Natural killer cell (primary cell): ENCODE measurements at regions not wholly inside any gene's neighbourhood (a gene's known extent, or its start where the extent isn't known, plus 50 kb on each side); places are given as distances from the start of the nearest gene placed in this dataset.
"Not testable (repeated sequence)": the region's sequence is repeated elsewhere in the genome, so short reads cannot be mapped to it uniquely, and the experiment has no call there.

Source experiments
- ATAC-seq, 3 donors: fragments of 150-1000 bp in 2 of 3; fragments of 200-7000 bp in 1 of 3; cut with Tn5 transposase; 1 replicate in 1 of 3; 2 replicates in 2 of 3; pipeline ENCODE4 v1.10.0; 2021; ENCODE audit warnings: mild to moderate bottlenecking in 2 of 3, moderate library complexity in 2 of 3
- DNase-seq, 2 donors: peaks; one replicate each; pipeline versions ENCODE4 v3.0.0 to v3.0.0-alpha.2; 2013 to 2021; ENCODE audit warnings: mixed read lengths in 1 of 2
- H3K27ac ChIP-seq: one replicate; pipeline ENCODE4 v1.5.1; 2013; ENCODE audit warnings: mild to moderate bottlenecking, low read length
- H3K27me3 ChIP-seq: one replicate; pipeline ENCODE4 v1.6.1; 2013; ENCODE audit warnings: low read length; ENCODE audit not compliant: control insufficient read depth, insufficient read depth
- H3K36me3 ChIP-seq: one replicate; pipeline ENCODE4 v1.6.1; 2013; ENCODE audit warnings: low read length; ENCODE audit not compliant: control insufficient read depth, insufficient read depth
- H3K4me1 ChIP-seq: one replicate; pipeline ENCODE4 v1.6.1; 2013; ENCODE audit warnings: low read length; ENCODE audit not compliant: control insufficient read depth, insufficient read depth
- H3K4me3 ChIP-seq: one replicate; pipeline ENCODE4 v1.5.1; 2013; ENCODE audit warnings: low read length
- H3K9me3 ChIP-seq: one replicate; pipeline ENCODE4 v1.6.1; 2013; ENCODE audit warnings: low read length; ENCODE audit not compliant: control insufficient read depth, insufficient read depth
- H3K27ac Mint-ChIP-seq, 2 donors: one replicate each; pipeline ENCODE4 v1.8.0; 2022; ENCODE audit warnings: mild to moderate bottlenecking in 2 of 2, mixed read lengths in 2 of 2, moderate library complexity in 1 of 2
- H3K27me3 Mint-ChIP-seq, 2 donors: one replicate each; pipeline ENCODE4 v1.8.0; 2022; ENCODE audit warnings: low read depth in 2 of 2, mixed read lengths in 2 of 2
- H3K36me3 Mint-ChIP-seq: one replicate; pipeline ENCODE4 v1.8.0; 2022; ENCODE audit warnings: mixed read lengths
- H3K4me1 Mint-ChIP-seq, 2 donors: one replicate each; pipeline ENCODE4 v1.8.0; 2022; ENCODE audit warnings: mixed read lengths in 2 of 2
- H3K4me3 Mint-ChIP-seq: one replicate; pipeline ENCODE4 v1.8.0; 2022; ENCODE audit warnings: mild to moderate bottlenecking, moderate library complexity, mixed read lengths
- H3K9me3 Mint-ChIP-seq, 2 donors: one replicate each; pipeline ENCODE4 v1.8.0; 2022; ENCODE audit warnings: mixed read lengths in 2 of 2
- WGBS: methylation state at CpG from one replicate; pipeline ENCODE4 v1.1.7; 2013; ENCODE audit warnings: missing lambda C conversion rate; ENCODE audit not compliant: insufficient coverage; 5-methylcytosine and 5-hydroxymethylcytosine counted together
- intact Hi-C: fragments of 100-400 bp; cut with micrococcal nuclease; formaldehyde crosslinking; loops from one replicate; pipeline ENCODE4 v1.14.2; 2022
- TF ChIP-seq, protein P1 (sequence below): fragments of 200-600 bp; IDR thresholded peaks from one replicate; pipeline ENCODE4 v1.8.0; 2022; ENCODE audit warnings: antibody characterized with exemption

GRCh38 chr16:17915791-17916190 is 420.7 kb downstream of the NPIPA8 start:
- Histone ChIP-seq H3K27ac (no peak overlapping the region), H3K27me3 (no peaks in the 10 kb centered on the region), H3K4me3 (no peak overlapping the region), H3K36me3 (no peaks in the 10 kb centered on the region), H3K4me1 (no peaks in the 10 kb centered on the region), H3K9me3 (no peaks in the 10 kb centered on the region)
- DNase-seq (no peak), ATAC-seq (no peak)
- TF ChIP-seq, protein P1, sequence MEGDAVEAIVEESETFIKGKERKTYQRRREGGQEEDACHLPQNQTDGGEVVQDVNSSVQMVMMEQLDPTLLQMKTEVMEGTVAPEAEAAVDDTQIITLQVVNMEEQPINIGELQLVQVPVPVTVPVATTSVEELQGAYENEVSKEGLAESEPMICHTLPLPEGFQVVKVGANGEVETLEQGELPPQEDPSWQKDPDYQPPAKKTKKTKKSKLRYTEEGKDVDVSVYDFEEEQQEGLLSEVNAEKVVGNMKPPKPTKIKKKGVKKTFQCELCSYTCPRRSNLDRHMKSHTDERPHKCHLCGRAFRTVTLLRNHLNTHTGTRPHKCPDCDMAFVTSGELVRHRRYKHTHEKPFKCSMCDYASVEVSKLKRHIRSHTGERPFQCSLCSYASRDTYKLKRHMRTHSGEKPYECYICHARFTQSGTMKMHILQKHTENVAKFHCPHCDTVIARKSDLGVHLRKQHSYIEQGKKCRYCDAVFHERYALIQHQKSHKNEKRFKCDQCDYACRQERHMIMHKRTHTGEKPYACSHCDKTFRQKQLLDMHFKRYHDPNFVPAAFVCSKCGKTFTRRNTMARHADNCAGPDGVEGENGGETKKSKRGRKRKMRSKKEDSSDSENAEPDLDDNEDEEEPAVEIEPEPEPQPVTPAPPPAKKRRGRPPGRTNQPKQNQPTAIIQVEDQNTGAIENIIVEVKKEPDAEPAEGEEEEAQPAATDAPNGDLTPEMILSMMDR = no peak
- Mint-ChIP-seq H3K4me1 (no peaks in the 10 kb centered on the region), H3K27ac (no peak overlapping the region), H3K9me3 (peaks cover 2 to 7% of the 10 kb centered on the region in 2 donors), H3K36me3 (no peaks in the 10 kb centered on the region), H3K27me3 (peaks cover 11 to 23% of the 10 kb centered on the region in 2 donors), H3K4me3 (no peak overlapping the region)
- WGBS = 91% methylated on average over 5 of the region's 5 CpGs
- intact Hi-C loops = no loop called here

GRCh38 chr16:17914168-17914567 is 422.4 kb downstream of the NPIPA8 start:
- Mint-ChIP-seq H3K27me3 (peaks cover 11 to 17% of the 10 kb centered on the region in 2 donors), H3K9me3 (peaks cover 4 to 7% of the 10 kb centered on the region in 2 donors), H3K36me3 (no peaks in the 10 kb centered on the region), H3K27ac (no peak overlapping the region), H3K4me1 (no peaks in the 10 kb centered on the region), H3K4me3 (no peak overlapping the region)
- no peaks in the 10 kb centered on the region for H3K27me3 ChIP-seq
- no peak overlapping the region for H3K27ac ChIP-seq
- H3K36me3 ChIP-seq = no peaks in the 10 kb centered on the region
- no peaks in the 10 kb centered on the region for H3K4me1 ChIP-seq
- no peak overlapping the region for H3K4me3 ChIP-seq
- TF ChIP-seq, protein P1 = no peak
- no peaks in the 10 kb centered on the region for H3K9me3 ChIP-seq
- intact Hi-C loops = no loop called here
- 83% methylated on average over 1 of the region's 1 CpG for WGBS
- ATAC-seq (no peak), DNase-seq (no peak)

DNA sequence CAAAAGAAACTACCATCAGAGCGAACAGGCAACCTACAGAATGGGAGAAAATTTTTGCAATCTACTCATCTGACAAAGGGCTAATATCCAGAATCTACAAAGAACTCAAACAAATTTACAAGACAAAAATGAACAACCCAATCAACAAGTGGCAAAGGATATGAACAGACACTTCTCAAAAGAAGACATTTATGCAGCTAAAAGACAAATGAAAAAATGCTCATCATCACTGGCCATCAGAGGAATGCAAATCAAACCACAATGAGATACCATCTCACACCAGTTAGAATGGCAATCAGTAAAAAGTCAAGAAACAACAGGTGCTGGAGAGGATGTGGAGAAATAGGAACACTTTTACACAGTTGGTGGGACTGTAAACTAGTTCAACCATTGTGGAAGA is 425.0 kb downstream of the NPIPA8 start:
- ATAC-seq, DNase-seq, H3K36me3 Mint-ChIP-seq, H3K4me3 Mint-ChIP-seq, H3K27me3 ChIP-seq, H3K27me3 Mint-ChIP-seq, H3K27ac Mint-ChIP-seq, H3K4me1 Mint-ChIP-seq, H3K4me1 ChIP-seq, H3K27ac ChIP-seq, H3K4me3 ChIP-seq, H3K36me3 ChIP-seq, intact Hi-C loops, H3K9me3 Mint-ChIP-seq, H3K9me3 ChIP-seq: not testable (repeated sequence)
- WGBS = no CpG with 5 or more reads among the region's 1 CpG

DNA sequence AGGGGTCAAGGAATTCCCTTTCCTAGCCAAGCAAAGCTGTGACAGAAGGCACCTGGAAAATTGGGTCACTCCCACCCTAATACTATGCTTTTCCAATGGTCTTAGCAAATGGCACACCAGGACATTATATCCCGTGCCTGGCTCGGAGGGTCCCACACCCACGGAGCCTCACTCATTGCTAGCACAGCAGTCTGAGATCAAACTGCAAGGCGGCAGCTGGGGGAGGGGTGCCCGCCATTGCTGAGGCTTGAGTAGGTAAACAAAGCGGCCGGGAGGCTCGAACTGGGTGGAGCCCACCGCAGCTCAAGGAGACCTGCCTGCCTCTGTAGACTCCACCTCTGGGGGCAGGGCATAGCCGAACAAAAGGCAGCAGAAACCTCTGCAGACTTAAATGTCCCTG is 429.9 kb downstream of the NPIPA8 start:
- ATAC-seq, H3K36me3 Mint-ChIP-seq, H3K27ac Mint-ChIP-seq, H3K4me1 Mint-ChIP-seq, H3K9me3 ChIP-seq, H3K4me3 ChIP-seq, H3K27me3 ChIP-seq, intact Hi-C loops, H3K4me3 Mint-ChIP-seq, H3K27ac ChIP-seq, H3K4me1 ChIP-seq, DNase-seq, H3K36me3 ChIP-seq, H3K9me3 Mint-ChIP-seq: not testable (repeated sequence)
- 98% methylated on average over 9 of the region's 10 CpGs for WGBS
- H3K27me3 Mint-ChIP-seq = peaks cover 3 to 11% of the 10 kb centered on the region in 2 donors

- no peak overlapping the region for H3K27ac Mint-ChIP-seq
- Histone ChIP-seq H3K27me3 (no peaks in the 10 kb centered on the region), H3K36me3 (no peaks in the 10 kb centered on the region), H3K9me3 (no peaks in the 10 kb centered on the region), H3K4me3 (no peak overlapping the region), H3K27ac (no peak overlapping the region), H3K4me1 (no peaks in the 10 kb centered on the region)
- H3K4me1 Mint-ChIP-seq = no peaks in the 10 kb centered on the region
- TF ChIP-seq, protein P1 = no peak
- H3K4me3 Mint-ChIP-seq = no peak overlapping the region
- WGBS = 88% methylated on average over 1 of the region's 1 CpG
- no peak for ATAC-seq
- intact Hi-C loops = no loop called here
- H3K36me3 Mint-ChIP-seq = no peaks in the 10 kb centered on the region
- H3K27me3 Mint-ChIP-seq = peaks cover 3 to 11% of the 10 kb centered on the region in 2 donors
- H3K9me3 Mint-ChIP-seq = peaks cover 2 to 4% of the 10 kb centered on the region in 2 donors
- DNase-seq = no peak
These were observed 430.5 kb upstream of the XYLT1 start for GRCh38 chr16:17901309-17901708.
